GF-D8 (cell line): ENCODE measurements at regions not wholly inside any gene's neighbourhood (a gene's known extent, or its start where the extent isn't known, plus 50 kb on each side); places are given as distances from the start of the nearest gene placed in this dataset.
A peak's percentile ranks its signal among the peaks of the same experiment; 100 is the strongest.

Experiments used
- DNase-seq: peaks from one replicate; lab custom pipeline; 2025; lab: John Stamatoyannopoulos, UW

DNA sequence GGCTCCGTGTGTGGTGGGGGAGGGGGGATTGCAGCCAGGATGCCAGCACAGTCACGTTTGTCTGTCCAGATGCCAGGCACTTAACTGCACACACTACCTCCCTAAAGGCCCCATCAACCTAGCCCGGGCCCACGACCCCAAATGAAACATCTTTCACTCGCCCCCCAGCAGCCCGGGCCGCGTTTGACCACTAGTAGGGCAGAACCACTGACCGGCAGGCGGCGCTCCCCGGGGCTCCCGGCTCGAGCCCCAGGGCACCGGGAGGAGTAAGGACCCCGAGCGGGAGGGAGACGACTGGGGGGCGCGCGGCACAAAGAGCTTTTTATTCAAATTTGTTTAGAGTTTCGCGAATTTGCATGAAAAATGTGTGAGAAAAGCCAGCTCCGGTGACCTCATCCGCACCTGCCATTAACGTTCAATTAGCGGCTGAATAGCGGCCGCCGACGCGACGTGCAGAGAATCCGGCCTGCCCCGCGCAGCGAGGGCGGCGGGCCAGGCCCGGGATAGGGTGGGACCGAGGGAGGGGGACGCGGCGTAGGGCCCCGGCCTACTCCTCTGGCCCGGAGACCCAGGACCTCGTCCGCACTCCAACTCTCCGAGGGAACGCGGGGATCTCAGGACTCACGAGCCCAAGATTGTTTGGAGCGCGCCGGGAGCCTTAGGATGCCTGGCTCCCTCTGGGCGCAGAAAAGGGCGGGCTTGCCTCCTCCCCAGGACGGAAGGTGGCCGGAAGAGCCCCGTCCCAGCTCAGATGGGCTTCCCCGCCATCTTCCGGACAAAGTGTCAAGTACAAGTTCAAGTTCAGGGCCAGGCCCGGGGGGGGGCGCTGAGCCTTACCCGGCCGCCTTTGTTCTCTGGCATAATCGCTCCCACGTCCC lies 64.9 kb upstream of the POLG start:
- DNase-seq = no peak

DNA sequence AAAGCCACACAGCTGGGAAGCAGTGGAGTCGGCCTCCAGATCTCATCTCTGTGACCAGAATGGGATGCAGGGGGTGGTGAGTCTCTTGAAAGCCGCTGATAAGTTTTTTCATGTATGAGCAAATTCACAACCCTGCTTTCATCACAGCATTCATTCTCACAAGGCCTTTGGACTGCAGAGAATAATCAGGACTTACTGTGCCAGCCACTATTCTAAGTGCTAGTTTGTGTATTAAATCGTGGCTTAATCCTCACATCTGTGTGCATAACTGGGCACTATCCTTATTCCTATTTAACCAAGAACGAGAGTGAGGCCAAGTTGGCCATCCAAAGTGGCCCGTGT lies 64.2 kb upstream of the POLG start:
- no peak for DNase-seq

DNA sequence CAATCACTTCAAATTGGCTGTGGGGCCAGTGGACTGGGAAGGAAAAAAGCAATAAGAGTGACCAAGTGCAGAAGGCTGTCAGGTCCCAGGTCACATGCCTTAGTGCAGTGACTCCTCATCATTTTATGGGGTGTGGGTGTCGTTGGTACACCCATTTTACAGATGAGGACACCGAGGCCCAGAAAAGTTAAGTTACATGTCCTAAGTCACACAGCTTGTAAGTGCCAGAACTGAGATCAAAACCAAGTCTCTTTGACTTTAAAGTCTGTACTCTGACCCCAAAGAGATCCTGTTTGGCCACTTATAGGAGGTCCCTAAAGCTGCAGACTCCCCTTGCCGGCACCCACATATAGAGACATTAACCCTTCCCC lies 63.0 kb upstream of the POLG start:
- no peak for DNase-seq

- DNase-seq = no peak
These were observed 62.4 kb upstream of the POLG start for GRCh38 chr15:89396723-89397652.

GRCh38 chr15:89395996-89396395 lies 61.4 kb upstream of the POLG start:
- DNase-seq = peak; percentile 87

GRCh38 chr15:89395461-89395871 lies 60.8 kb upstream of the POLG start:
- DNase-seq = no peak

DNA sequence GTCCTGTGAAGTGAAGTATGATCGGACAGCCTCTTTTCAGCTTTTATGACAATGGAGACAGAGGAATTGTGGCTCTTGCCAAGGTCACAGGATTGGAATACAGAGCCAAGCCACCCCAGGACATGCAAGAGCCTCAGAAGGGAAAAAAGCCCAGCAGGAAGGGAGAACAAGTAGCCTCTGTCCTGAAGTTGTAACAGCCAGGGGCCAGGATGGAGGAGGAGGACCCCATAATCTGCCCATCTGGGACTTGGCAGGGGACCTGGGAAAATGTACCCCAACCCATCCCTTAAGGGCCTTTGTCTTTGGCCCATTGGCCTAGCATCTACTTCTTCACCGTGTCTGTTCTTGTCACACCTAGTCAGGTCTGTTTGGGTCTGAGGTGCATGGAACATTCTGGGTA lies 60.4 kb upstream of the POLG start:
- no peak for DNase-seq

- no peak for DNase-seq
These were observed 58.4 kb upstream of the POLG start for GRCh38 chr15:89393056-89393455.

- DNase-seq = no peak
These were observed 57.1 kb upstream of the POLG start for GRCh38 chr15:89391685-89392257.

DNA sequence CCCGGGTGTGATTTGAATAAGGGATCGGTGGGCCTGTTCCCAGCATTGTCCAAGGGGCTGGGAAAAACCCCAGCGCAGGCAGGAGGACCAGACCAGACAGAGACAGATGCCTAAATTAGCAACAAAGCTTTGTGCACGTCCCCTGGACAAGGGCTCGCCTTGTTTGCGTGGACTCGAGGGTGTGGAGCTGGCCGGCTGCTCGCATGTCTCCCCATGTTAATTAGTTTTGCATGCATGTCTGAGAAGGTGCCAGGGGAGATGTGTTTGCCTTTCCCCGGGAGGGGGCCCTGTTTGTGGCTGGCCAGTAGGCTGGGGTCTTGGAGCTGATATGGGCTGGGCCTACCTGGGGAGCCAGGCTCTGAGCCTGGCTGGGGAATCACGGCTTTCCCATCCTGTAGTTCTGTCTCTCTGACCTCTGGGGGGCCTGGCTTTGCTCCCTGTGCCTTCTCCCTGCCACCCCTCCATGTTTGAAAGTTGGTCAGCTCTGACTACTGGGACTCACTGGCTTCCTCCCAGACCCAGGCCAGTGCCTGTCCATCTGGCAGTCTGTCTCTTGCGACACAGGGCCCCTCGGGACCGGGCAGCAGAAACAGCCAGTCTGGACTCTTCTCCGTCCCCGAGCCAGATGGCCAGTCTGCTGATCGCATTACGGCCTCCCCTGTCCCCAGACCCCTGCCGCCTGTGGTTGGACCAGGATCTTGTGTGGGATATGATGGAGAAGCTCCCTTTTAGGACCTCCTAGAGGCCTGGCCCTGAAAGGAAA lies 55.4 kb upstream of the POLG start:
- DNase-seq = no peak

GRCh38 chr15:89387140-89387903 lies 52.7 kb upstream of the POLG start:
- no peak for DNase-seq

- peak; percentile 23 for DNase-seq
These were observed 51.1 kb upstream of the POLG start for GRCh38 chr15:89385596-89386331.
